ENCODE measurements at regions not wholly inside any gene's neighbourhood (a gene's known extent, or its start where the extent isn't known, plus 50 kb on each side); places are given as distances from the start of the nearest gene placed in this dataset.

GRCh38 chr4:111984169-111984819 lies 161.0 kb upstream of the FAM241A start:
- no peaks in the 10 kb centered on the region for H3K9me3 ChIP-seq (ENCODE audit: severe bottlenecking)
- H3K36me3 ChIP-seq, result peaks cover 10% of the 10 kb centered on the region
- H3K4me3 ChIP-seq (ENCODE audit: low read depth, low read length), result no peak overlapping the region
- no peak for TF ChIP-seq CTCF (IDR thresholded peaks at IDR 0.05; ENCODE audit: low read depth, low read length)
- no peaks in the 10 kb centered on the region for H3K27me3 ChIP-seq (ENCODE audit: insufficient read depth, low read depth, severe bottlenecking)
- H3K27ac ChIP-seq, result no peak overlapping the region
- DNase-seq, result no peak

- Histone ChIP-seq H3K27me3 (ENCODE audit: insufficient read depth, low read depth, severe bottlenecking) (no peaks in the 10 kb centered on the region), H3K27ac (no peak overlapping the region), H3K4me3 (ENCODE audit: low read depth, low read length) (no peak overlapping the region), H3K9me3 (ENCODE audit: severe bottlenecking) (no peaks in the 10 kb centered on the region), H3K36me3 (peaks cover 10% of the 10 kb centered on the region)
- no peak for TF ChIP-seq CTCF (IDR thresholded peaks at IDR 0.05; ENCODE audit: low read depth, low read length)
- DNase-seq, result no peak
These were observed 159.8 kb upstream of the FAM241A start for GRCh38 chr4:111985426-111985825.

GRCh38 chr4:111986095-111986494 lies 159.2 kb upstream of the FAM241A start:
- no peak overlapping the region for H3K4me3 ChIP-seq (ENCODE audit: low read depth, low read length)
- peaks cover 10% of the 10 kb centered on the region for H3K36me3 ChIP-seq
- DNase-seq, result no peak
- no peaks in the 10 kb centered on the region for H3K9me3 ChIP-seq (ENCODE audit: severe bottlenecking)
- H3K27me3 ChIP-seq (ENCODE audit: insufficient read depth, low read depth, severe bottlenecking), result no peaks in the 10 kb centered on the region
- no peak overlapping the region for H3K27ac ChIP-seq
- TF ChIP-seq CTCF (IDR thresholded peaks at IDR 0.05; ENCODE audit: low read depth, low read length), result no peak

GRCh38 chr4:111988514-111988913 lies 156.7 kb upstream of the FAM241A start:
- H3K9me3 ChIP-seq (ENCODE audit: severe bottlenecking), result no peaks in the 10 kb centered on the region
- peaks cover 10% of the 10 kb centered on the region for H3K36me3 ChIP-seq
- no peak overlapping the region for H3K27ac ChIP-seq

GRCh38 chr4:111989817-111990216 lies 155.4 kb upstream of the FAM241A start:
- Histone ChIP-seq H3K4me3 (ENCODE audit: low read depth, low read length) (no peak overlapping the region), H3K36me3 (no peaks in the 10 kb centered on the region), H3K27me3 (ENCODE audit: insufficient read depth, low read depth, severe bottlenecking) (no peaks in the 10 kb centered on the region), H3K9me3 (ENCODE audit: severe bottlenecking) (no peaks in the 10 kb centered on the region), H3K27ac (peak overlapping the region; percentile 84; the same call in 1 of the 2 replicates)
- TF ChIP-seq CTCF (IDR thresholded peaks at IDR 0.05; ENCODE audit: low read depth, low read length), result no peak
- no peak for DNase-seq

More at GRCh38 chr4:111988514-111988913, 156.7 kb upstream of the FAM241A start:
- no peak overlapping the region for H3K4me3 ChIP-seq (ENCODE audit: low read depth, low read length)
- H3K27me3 ChIP-seq (ENCODE audit: insufficient read depth, low read depth, severe bottlenecking), result no peaks in the 10 kb centered on the region
- no peak for DNase-seq
- TF ChIP-seq CTCF (IDR thresholded peaks at IDR 0.05; ENCODE audit: low read depth, low read length), result no peak

- DNase-seq, result peak; percentile 88
- no peaks in the 10 kb centered on the region for H3K9me3 ChIP-seq (ENCODE audit: severe bottlenecking)
- TF ChIP-seq CTCF (IDR thresholded peaks at IDR 0.05; ENCODE audit: low read depth, low read length), result no peak
- H3K27me3 ChIP-seq (ENCODE audit: insufficient read depth, low read depth, severe bottlenecking), result no peaks in the 10 kb centered on the region
- peak overlapping the region; percentile 84 for H3K27ac ChIP-seq
- no peaks in the 10 kb centered on the region for H3K36me3 ChIP-seq
- peak overlapping the region; percentile 14 for H3K4me3 ChIP-seq (ENCODE audit: low read depth, low read length)
These were observed 154.1 kb upstream of the FAM241A start for GRCh38 chr4:111991163-111991562.

All from WERI-Rb-1 (cell line).